ENCODE measurements at regions not wholly inside any gene's neighbourhood (a gene's known extent, or its start where the extent isn't known, plus 50 kb on each side); places are given as distances from the start of the nearest gene placed in this dataset.
"Not testable (repeated sequence)": the region's sequence is repeated elsewhere in the genome, so short reads cannot be mapped to it uniquely, and the experiment has no call there.

DNA sequence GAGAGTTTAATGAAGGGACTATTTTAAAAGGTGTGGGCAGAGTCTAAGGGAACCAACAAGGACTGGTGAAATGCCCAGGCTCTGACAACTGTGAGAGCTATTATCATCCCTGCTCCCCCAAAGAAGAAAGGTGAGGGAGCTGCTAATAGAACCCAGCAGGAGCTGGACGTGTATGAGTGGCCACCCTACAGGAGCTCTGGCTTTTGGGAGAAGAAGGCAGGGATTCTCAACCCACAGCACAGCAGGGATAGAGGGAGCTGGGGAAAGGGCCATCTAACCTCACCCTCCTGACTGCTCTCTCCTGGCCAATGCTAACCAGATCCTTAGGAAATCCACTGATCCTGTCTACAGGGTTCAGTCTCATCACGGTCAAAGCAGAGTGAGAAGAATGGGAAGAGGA lies 57.1 kb downstream of the GRIN2B start:
- TF ChIP-seq, protein P1, sequence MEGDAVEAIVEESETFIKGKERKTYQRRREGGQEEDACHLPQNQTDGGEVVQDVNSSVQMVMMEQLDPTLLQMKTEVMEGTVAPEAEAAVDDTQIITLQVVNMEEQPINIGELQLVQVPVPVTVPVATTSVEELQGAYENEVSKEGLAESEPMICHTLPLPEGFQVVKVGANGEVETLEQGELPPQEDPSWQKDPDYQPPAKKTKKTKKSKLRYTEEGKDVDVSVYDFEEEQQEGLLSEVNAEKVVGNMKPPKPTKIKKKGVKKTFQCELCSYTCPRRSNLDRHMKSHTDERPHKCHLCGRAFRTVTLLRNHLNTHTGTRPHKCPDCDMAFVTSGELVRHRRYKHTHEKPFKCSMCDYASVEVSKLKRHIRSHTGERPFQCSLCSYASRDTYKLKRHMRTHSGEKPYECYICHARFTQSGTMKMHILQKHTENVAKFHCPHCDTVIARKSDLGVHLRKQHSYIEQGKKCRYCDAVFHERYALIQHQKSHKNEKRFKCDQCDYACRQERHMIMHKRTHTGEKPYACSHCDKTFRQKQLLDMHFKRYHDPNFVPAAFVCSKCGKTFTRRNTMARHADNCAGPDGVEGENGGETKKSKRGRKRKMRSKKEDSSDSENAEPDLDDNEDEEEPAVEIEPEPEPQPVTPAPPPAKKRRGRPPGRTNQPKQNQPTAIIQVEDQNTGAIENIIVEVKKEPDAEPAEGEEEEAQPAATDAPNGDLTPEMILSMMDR (conservative IDR thresholded peaks at IDR 0.05; ENCODE audit: low read depth, low read length): no peak
- no peak for DNase-seq (ENCODE audit: low read depth)
- no peak overlapping the region for H3K4me3 ChIP-seq (ENCODE audit: low read depth, low read length)

DNA sequence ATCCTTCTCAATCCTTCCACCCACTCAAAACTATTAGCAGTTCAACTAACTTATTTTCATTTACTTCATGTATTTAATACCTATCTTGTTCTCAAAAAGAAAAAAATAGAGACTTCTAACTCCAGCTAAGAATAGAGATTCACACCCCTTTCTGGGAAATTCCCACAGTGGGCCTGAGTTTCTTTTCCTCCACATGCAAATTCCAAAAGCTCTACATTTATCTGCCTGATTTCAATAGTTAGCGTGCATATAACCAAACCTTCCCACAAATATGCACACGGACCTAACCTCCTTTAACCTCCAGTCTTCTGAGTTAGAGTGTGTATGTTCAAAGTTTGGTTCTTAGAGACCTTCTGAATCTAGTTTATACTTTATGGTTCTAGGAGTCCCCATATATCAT lies 62.5 kb downstream of the GRIN2B start:
- no peak overlapping the region for H3K4me3 ChIP-seq (ENCODE audit: low read depth, low read length)
- TF ChIP-seq, protein P1 (conservative IDR thresholded peaks at IDR 0.05; ENCODE audit: low read depth, low read length): no peak
- no peak for DNase-seq (ENCODE audit: low read depth)

DNA sequence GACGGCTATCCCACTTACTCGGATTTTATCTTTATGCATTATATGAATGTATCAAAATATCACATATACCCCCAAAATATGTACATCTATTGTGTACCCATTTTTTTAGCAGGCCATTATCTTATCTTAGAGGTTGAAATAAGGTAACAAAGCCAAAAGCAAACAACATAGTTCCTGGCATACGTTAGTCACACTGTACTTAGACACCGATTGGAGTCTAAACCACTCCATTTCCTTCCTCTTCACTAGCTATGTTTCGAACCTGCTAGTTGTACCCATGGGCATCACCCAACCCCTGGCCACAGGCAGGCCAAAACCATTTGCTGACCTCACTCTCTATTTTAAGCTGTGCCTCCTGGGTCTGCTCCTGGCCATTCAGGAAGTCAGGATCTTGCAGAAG lies 66.3 kb downstream of the GRIN2B start:
- TF ChIP-seq, protein P1 (conservative IDR thresholded peaks at IDR 0.05; ENCODE audit: low read depth, low read length): no peak

DNA sequence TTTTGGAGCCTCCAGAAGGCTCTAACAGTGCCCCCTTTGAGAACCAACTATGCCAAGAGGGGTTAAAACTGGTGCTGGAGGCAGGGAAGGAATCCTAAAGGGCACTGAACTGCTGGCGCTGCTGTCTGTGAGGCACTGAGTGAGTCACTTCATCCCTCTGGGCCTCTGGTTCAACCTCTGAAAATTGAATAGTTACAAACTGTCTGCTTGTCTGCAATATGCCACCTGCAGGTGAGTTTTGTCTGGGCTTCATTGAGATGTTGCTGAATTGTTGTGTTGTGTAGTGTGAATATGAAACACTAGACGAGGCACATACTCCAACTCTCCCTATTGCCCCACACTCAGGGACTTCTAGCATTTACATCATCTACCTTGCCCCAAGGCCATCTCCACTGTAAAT lies 68.0 kb downstream of the GRIN2B start:
- no peak overlapping the region for H3K4me3 ChIP-seq (ENCODE audit: low read depth, low read length)
- peak; percentile 13 for DNase-seq (ENCODE audit: low read depth)
- TF ChIP-seq, protein P1 (conservative IDR thresholded peaks at IDR 0.05; ENCODE audit: low read depth, low read length): peak; percentile 50

More for the DNA sequence above, 66.3 kb downstream of the GRIN2B start:
- no peak for DNase-seq (ENCODE audit: low read depth)
- no peak overlapping the region for H3K4me3 ChIP-seq (ENCODE audit: low read depth, low read length)

DNA sequence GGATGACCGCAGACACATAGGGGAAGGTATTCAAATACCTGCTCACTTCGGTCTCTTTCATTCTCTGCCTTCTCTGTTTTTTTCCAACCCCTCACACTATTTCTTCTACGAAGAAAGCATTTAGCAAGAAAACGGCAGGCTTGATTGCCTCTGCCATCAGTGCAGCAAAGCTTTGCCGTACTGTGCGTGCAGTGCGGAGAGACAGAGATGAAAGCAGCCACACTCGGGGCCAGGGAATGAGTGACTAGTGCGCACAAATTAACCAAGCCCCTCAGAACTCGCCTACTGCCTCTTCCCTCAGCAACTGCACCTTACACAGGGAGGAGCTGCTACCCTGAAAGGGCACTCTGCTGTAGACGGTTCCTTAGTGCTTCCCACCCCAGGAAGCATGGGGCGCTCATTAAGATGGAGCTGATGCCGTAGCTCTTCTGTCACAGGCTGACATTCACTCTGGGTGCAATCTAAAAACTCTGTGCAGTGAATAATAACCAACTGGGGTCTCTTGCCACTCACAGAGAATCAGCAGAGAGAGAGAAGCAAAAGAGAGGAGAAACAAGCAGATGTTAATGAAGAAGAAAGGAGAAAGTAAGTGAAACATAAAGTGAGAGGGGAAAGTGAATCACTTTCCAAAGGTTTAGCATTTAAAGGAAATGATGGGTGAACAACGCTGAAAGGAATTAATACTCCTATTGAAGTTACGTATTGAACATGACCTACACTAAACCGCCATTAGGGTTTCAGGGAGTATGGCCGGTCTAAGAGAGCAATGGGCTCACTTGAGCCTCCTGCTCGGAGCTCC lies 69.4 kb downstream of the GRIN2B start:
- no peak overlapping the region for H3K4me3 ChIP-seq (ENCODE audit: low read depth, low read length)
- TF ChIP-seq, protein P1 (conservative IDR thresholded peaks at IDR 0.05; ENCODE audit: low read depth, low read length): no peak
- no peak for DNase-seq (ENCODE audit: low read depth)

DNA sequence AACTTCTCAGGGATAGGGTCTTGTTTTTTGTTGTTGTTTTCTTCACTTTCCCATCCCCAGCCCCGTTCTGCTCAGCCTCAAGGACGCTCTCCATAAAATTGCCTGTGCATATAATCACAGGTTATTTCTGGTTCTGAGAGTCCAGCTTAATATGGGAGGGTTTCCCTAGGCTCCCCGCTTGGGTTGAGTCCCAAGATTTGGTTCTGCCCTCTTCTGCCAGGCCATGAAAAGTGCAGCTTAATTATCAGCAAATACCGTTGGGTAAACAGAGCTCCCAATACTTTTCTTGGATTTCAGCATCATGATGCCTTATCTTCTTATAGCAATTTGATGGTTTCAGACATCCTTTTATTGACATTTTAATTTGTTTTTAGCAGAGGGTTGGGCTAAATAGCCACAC lies 75.6 kb downstream of the GRIN2B start:
- TF ChIP-seq, protein P1 (conservative IDR thresholded peaks at IDR 0.05; ENCODE audit: low read depth, low read length): no peak
- DNase-seq (ENCODE audit: low read depth): no peak
- no peak overlapping the region for H3K4me3 ChIP-seq (ENCODE audit: low read depth, low read length)

DNA sequence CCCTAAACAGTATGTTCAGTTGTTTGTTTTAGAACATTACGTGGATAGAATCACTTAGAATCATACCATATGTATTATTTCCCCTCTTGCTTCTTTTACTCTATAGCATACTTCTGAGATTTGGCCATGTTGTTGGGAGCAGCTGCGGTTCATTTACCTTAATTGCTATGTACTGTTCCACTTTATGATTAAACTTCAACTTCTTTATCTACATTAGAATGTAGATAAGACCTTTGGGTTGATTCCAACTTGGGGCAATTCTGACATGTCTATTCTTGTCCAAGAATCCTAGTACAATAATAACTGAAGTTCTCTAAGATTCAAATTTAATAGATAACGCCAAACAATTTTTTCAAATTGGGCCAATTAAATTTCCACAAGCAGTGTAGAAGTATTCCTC lies 80.7 kb downstream of the GRIN2B start:
- no peak for DNase-seq (ENCODE audit: low read depth)
- no peak overlapping the region for H3K4me3 ChIP-seq (ENCODE audit: low read depth, low read length)
- TF ChIP-seq, protein P1 (conservative IDR thresholded peaks at IDR 0.05; ENCODE audit: low read depth, low read length): no peak

DNA sequence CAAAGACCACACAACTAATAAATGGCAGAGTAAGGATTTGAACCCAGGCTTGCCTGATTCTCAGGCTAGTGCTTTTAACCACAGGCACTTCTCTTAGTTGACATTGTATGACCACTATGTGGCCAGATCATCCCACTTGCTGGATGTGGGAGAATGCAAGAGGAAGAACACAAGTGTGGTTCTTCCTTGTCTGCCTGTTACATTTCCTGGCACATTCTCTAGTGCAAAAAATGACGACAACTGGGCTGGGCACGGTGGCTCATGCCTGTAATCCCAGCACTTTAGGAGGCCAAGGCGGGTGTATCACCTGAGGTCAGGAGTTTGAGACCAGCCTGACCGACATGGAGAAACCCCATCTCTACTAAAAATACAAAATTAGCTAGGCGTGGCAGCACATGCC lies 83.0 kb downstream of the GRIN2B start:
- H3K4me3 ChIP-seq (ENCODE audit: low read depth, low read length); DNase-seq (ENCODE audit: low read depth): not testable (repeated sequence)

All from epithelial cell of proximal tubule (primary cell).